ENCODE measurements at regions not wholly inside any gene's neighbourhood (a gene's known extent, or its start where the extent isn't known, plus 50 kb on each side); places are given as distances from the start of the nearest gene placed in this dataset.

DNA sequence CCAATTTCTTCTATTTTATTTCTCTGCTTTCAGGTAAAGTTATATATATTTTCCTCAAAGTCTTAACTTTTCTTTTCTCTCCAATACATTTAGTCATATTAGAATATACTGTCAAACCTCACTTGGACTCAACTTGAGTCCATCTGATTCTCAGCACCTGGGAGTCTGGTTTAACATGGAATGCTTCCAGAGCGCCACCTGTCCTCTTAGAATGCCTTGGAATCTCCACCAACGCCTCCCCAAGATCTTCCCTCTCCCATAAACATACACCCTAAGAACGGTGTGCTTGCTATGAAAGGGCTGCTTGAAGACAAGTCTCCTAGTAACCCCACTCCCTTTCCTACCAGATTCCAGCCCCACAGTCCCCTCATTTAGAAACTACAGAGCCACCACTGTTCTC, 229.1 kb upstream of the MKLN1 start:
- H3K4me3 Mint-ChIP-seq (ENCODE audit: unreplicated experiment) = no peak overlapping the region
- no peaks in the 10 kb centered on the region for H3K9me3 Mint-ChIP-seq (ENCODE audit: unreplicated experiment)
- no peak for DNase-seq (ENCODE audit: unreplicated experiment)
- ChIA-PET CTCF (interaction anchor here (0.6 kb wide), 1 partner anchor 202 kb away, joined by 3 read pairs; no protein-coding TSS in a partner anchor), POLR2A (no interaction called here)
- intact Hi-C loops (cut with micrococcal nuclease) = no loop called here
- no TSS peak for BruUV-seq (replicated peaks)
- H3K4me1 Mint-ChIP-seq (ENCODE audit: insufficient read depth, unreplicated experiment) = peaks cover 17% of the 10 kb centered on the region
- TF ChIP-seq, protein P1, sequence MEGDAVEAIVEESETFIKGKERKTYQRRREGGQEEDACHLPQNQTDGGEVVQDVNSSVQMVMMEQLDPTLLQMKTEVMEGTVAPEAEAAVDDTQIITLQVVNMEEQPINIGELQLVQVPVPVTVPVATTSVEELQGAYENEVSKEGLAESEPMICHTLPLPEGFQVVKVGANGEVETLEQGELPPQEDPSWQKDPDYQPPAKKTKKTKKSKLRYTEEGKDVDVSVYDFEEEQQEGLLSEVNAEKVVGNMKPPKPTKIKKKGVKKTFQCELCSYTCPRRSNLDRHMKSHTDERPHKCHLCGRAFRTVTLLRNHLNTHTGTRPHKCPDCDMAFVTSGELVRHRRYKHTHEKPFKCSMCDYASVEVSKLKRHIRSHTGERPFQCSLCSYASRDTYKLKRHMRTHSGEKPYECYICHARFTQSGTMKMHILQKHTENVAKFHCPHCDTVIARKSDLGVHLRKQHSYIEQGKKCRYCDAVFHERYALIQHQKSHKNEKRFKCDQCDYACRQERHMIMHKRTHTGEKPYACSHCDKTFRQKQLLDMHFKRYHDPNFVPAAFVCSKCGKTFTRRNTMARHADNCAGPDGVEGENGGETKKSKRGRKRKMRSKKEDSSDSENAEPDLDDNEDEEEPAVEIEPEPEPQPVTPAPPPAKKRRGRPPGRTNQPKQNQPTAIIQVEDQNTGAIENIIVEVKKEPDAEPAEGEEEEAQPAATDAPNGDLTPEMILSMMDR (IDR thresholded peaks at IDR 0.05; ENCODE audit: unreplicated experiment) = no peak
- H3K36me3 Mint-ChIP-seq (ENCODE audit: insufficient read depth, unreplicated experiment) = peaks cover 46% of the 10 kb centered on the region
- no peaks in the 10 kb centered on the region for H3K27me3 Mint-ChIP-seq (ENCODE audit: insufficient read depth, unreplicated experiment)
- H3K27ac Mint-ChIP-seq (ENCODE audit: low read depth, unreplicated experiment) = no peak overlapping the region

DNA sequence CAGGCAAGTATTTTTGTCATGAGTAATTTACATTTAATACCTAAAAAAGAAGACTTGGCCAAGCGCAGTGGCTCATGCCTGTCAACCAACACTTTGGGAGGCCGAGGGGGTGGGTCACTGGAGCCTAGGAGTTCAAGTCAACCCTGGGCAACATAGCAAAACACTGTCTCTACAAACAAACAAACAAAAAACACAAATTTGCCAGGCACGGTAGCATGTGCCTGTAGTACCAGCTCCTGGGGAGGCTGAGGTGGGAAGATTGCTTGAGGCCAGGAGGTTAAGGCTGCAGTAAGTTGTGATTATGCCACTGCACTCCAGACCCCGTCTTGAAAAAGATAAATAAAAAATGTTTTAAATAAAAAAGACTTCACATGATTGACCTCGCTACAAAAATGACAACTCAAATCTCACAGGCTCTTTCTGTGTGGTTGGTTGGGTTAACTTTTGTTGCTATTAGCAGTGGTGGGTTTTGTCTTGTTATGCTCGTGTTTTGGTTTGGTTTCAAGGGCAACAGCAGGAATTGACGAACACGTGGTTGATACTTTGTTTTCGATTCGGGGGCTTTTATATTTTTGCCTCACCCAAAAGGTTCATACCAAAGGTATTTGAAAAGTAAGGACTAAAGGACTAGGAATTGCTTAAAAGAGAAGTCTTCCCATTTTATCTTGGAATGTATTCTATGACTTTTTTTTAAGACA, 227.2 kb upstream of the MKLN1 start:
- H3K9me3 Mint-ChIP-seq (ENCODE audit: unreplicated experiment) = no peaks in the 10 kb centered on the region
- no peak overlapping the region for H3K27ac Mint-ChIP-seq (ENCODE audit: low read depth, unreplicated experiment)
- peaks cover 31% of the 10 kb centered on the region for H3K4me1 Mint-ChIP-seq (ENCODE audit: insufficient read depth, unreplicated experiment)
- BruUV-seq (replicated peaks) = no TSS peak
- intact Hi-C loops (cut with micrococcal nuclease) = loop anchor here (10.0 kb wide), 1 partner anchor 56 kb away; no protein-coding TSS in a partner anchor
- peaks cover 53% of the 10 kb centered on the region for H3K36me3 Mint-ChIP-seq (ENCODE audit: insufficient read depth, unreplicated experiment)
- POLR2A ChIA-PET = no interaction called here
- no peak overlapping the region for H3K4me3 Mint-ChIP-seq (ENCODE audit: unreplicated experiment)
- CTCF ChIA-PET = no interaction called here
- no peak for DNase-seq (ENCODE audit: unreplicated experiment)
- H3K27me3 Mint-ChIP-seq (ENCODE audit: insufficient read depth, unreplicated experiment) = no peaks in the 10 kb centered on the region
- TF ChIP-seq, protein P1 (IDR thresholded peaks at IDR 0.05; ENCODE audit: unreplicated experiment) = no peak

DNA sequence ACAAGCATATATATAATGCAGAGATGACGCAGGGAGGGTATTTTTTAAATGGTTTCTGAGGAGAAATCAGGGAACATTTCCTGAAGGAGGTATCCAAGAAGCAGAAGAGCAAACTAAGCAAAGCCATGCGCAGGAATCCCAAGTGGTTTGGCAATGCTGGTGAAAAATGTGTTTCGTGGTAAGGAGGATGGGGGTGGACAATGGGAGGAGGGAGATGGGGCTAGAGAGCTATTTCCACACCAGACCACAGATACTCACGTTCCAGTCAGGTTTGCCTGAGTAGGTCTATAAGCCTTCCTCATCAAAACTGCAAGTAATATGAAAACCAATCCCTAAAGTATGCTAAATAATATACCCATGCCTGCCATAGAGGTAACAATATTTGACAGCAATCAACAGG, 223.7 kb upstream of the MKLN1 start:
- TF ChIP-seq, protein P1 (IDR thresholded peaks at IDR 0.05; ENCODE audit: unreplicated experiment) = no peak
- H3K27me3 Mint-ChIP-seq (ENCODE audit: insufficient read depth, unreplicated experiment) = no peaks in the 10 kb centered on the region
- H3K4me1 Mint-ChIP-seq (ENCODE audit: insufficient read depth, unreplicated experiment) = peaks cover 28% of the 10 kb centered on the region
- H3K27ac Mint-ChIP-seq (ENCODE audit: low read depth, unreplicated experiment) = no peak overlapping the region
- no peaks in the 10 kb centered on the region for H3K9me3 Mint-ChIP-seq (ENCODE audit: unreplicated experiment)
- POLR2A ChIA-PET = interaction anchor here (0.6 to 7.6 kb wide), 3 partner anchors 61 to 335 kb away, joined by 3 to 139 read pairs (median 4); no protein-coding TSS in a partner anchor
- CTCF ChIA-PET = interaction anchor here (0.6 to 1.6 kb wide), 3 partner anchors 9 to 320 kb away, joined by 3 to 6 read pairs (median 3); no protein-coding TSS in a partner anchor
- peak overlapping the region; percentile 75 for H3K4me3 Mint-ChIP-seq (ENCODE audit: unreplicated experiment)
- intact Hi-C loops (cut with micrococcal nuclease) = loop anchor here (10.0 kb wide), 1 partner anchor 59 kb away; no protein-coding TSS in a partner anchor
- DNase-seq (ENCODE audit: unreplicated experiment) = peak; percentile 43
- H3K36me3 Mint-ChIP-seq (ENCODE audit: insufficient read depth, unreplicated experiment) = peaks cover 61% of the 10 kb centered on the region
- no TSS peak for BruUV-seq (replicated peaks)

DNA sequence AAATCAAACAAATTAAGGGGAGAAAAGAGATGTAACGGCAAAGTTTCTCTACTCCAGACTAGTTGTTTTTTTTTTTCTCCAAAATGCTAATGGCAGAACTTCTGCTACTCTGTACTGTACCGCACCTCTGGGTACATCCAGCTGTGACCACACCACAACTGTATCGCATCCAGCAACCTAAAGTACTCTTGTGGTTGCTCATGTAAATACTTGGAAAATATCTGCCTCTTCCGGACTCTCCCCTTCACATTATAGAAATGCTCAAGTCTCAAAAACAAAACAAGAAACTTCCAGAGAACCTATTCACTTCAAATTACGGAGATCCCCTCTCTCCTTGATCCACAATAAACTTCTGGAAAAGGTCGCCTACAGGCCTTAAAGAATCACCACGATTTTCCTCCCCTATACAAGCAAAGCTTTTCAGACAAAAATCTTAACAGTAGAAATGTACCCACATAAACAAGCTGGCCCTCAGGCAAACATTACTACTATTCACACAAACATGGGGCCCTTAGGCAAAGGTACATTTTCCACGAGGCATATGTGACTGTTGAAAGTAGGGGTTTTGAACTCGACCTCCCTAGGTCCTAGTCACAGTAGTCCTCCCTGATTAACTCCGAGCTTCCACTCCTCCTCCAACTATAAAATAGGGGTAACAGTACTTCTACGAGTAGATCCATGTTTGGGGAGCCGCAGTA, 222.9 kb upstream of the MKLN1 start:
- Mint-ChIP-seq H3K4me1 (ENCODE audit: insufficient read depth, unreplicated experiment) (peaks cover 34% of the 10 kb centered on the region), H3K36me3 (ENCODE audit: insufficient read depth, unreplicated experiment) (peaks cover 56% of the 10 kb centered on the region), H3K9me3 (ENCODE audit: unreplicated experiment) (no peaks in the 10 kb centered on the region), H3K27me3 (ENCODE audit: insufficient read depth, unreplicated experiment) (no peaks in the 10 kb centered on the region), H3K4me3 (ENCODE audit: unreplicated experiment) (peak overlapping the region; percentile 75), H3K27ac (ENCODE audit: low read depth, unreplicated experiment) (peak overlapping the region; percentile 28)
- intact Hi-C loops (cut with micrococcal nuclease) = loop anchor here (10.0 kb wide), 1 partner anchor 60 kb away; no protein-coding TSS in a partner anchor
- ChIA-PET CTCF (interaction anchor here (0.5 to 1.6 kb wide), 5 partner anchors 43 to 791 kb away, joined by 3 to 6 read pairs (median 4); no protein-coding TSS in a partner anchor), POLR2A (interaction anchor here (0.6 to 7.6 kb wide), 12 partner anchors 18 to 899 kb away, joined by 3 to 139 read pairs (median 3); partner anchors contain the start of gene MKLN1)
- DNase-seq (ENCODE audit: unreplicated experiment) = no peak
- BruUV-seq (replicated peaks) = no TSS peak
- TF ChIP-seq, protein P1 (IDR thresholded peaks at IDR 0.05; ENCODE audit: unreplicated experiment) = no peak
